ENCODE measurements at regions not wholly inside any gene's neighbourhood (a gene's known extent, or its start where the extent isn't known, plus 50 kb on each side); places are given as distances from the start of the nearest gene placed in this dataset.

DNA sequence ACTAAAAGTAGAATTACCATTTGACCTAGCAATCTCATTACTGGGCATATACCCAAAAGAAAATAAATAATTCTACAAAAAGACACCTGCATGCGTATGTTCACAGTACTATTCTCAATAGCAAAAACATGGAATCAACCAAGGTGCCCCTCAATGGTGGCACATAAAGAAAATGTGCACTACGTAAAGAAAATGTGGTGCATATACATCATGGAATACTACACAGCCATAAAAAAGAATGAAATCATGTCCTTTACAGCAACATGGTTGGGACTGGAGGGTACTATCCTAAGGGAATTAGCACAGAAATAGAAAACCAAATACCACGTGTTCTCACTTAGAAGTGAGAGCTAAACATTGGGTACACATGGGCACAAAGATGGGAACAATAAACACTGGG lies 250.7 kb upstream of the TNP1 start:
- no peaks in the 10 kb centered on the region for H3K9me3 ChIP-seq (ENCODE audit: severe bottlenecking)
- no peak overlapping the region for H3K4me3 ChIP-seq (ENCODE audit: low read depth, low read length)
- no peaks in the 10 kb centered on the region for H3K27me3 ChIP-seq (ENCODE audit: insufficient read depth, low read depth, severe bottlenecking)
- no peak overlapping the region for H3K27ac ChIP-seq
- no peaks in the 10 kb centered on the region for H3K36me3 ChIP-seq
- DNase-seq: no peak
- TF ChIP-seq, protein P1, sequence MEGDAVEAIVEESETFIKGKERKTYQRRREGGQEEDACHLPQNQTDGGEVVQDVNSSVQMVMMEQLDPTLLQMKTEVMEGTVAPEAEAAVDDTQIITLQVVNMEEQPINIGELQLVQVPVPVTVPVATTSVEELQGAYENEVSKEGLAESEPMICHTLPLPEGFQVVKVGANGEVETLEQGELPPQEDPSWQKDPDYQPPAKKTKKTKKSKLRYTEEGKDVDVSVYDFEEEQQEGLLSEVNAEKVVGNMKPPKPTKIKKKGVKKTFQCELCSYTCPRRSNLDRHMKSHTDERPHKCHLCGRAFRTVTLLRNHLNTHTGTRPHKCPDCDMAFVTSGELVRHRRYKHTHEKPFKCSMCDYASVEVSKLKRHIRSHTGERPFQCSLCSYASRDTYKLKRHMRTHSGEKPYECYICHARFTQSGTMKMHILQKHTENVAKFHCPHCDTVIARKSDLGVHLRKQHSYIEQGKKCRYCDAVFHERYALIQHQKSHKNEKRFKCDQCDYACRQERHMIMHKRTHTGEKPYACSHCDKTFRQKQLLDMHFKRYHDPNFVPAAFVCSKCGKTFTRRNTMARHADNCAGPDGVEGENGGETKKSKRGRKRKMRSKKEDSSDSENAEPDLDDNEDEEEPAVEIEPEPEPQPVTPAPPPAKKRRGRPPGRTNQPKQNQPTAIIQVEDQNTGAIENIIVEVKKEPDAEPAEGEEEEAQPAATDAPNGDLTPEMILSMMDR (IDR thresholded peaks at IDR 0.05; ENCODE audit: low read depth, low read length): no peak

DNA sequence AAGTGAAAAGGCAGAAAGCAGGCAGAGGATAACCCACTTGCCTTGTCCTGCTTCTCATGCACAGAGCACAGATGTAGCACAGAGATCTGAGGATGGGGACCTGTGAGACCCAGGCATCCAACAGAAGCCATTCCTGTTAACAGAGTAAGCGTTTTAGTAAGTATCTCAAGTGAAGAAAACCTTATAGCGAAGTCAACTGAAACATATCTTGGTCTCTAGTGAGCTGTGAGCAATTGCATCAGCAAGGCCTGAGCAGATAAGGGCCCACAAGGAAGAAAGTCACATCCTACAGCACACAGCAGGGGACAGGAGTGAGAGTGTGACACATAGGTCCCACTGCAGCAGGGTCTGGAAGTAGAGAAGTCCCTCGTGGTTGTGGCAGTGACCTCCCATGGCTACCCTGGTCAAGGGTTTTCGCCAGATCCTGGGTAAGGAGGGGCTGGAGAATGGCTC lies 248.7 kb upstream of the TNP1 start:
- Histone ChIP-seq H3K4me3 (ENCODE audit: low read depth, low read length) (no peak overlapping the region), H3K36me3 (no peaks in the 10 kb centered on the region), H3K27ac (no peak overlapping the region), H3K9me3 (ENCODE audit: severe bottlenecking) (no peaks in the 10 kb centered on the region), H3K27me3 (ENCODE audit: insufficient read depth, low read depth, severe bottlenecking) (no peaks in the 10 kb centered on the region)
- no peak for DNase-seq
- TF ChIP-seq, protein P1 (IDR thresholded peaks at IDR 0.05; ENCODE audit: low read depth, low read length): no peak

DNA sequence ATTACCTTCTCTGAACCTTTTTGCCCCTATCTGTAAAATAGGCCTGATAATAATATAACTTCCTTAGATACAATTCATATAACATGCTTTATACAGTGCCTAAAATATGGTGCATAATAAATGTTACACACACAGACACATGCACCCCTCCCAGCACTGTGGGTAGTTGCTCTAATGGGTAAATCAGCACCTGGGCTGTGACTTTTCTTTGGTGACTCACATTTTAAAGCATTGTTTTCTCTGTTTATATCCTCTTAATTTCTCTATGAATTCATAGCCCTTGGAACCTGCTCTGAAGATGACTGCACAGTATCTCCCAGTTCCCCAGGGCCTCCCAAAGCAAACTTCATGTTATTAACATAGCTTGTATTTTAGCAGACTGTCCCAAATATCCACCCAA lies 248.2 kb upstream of the TNP1 start:
- H3K27ac ChIP-seq: no peak overlapping the region
- H3K9me3 ChIP-seq (ENCODE audit: severe bottlenecking): no peaks in the 10 kb centered on the region
- TF ChIP-seq, protein P1 (IDR thresholded peaks at IDR 0.05; ENCODE audit: low read depth, low read length): no peak

DNA sequence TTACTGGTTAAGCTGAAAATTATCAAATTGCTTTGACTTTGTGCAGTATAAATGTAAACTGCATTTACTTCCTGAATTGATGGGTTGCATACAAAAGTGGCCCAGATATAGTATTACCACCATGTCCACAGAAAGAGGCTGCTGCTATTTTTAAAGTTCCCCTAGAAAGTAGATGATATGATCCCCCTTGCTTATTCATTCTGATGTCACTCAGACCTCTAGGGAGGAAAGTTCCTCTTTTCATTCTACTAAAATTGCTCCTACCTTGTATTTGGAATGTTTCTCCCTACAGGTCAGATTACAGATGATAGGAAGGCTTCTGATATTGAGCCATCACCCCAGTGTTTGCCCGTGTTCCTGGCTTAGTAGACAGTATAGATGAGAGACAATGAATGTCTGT lies 247.6 kb upstream of the TNP1 start:
- Histone ChIP-seq H3K9me3 (ENCODE audit: severe bottlenecking) (no peaks in the 10 kb centered on the region), H3K36me3 (no peaks in the 10 kb centered on the region), H3K27me3 (ENCODE audit: insufficient read depth, low read depth, severe bottlenecking) (no peaks in the 10 kb centered on the region), H3K4me3 (ENCODE audit: low read depth, low read length) (no peak overlapping the region), H3K27ac (no peak overlapping the region)
- TF ChIP-seq, protein P1 (IDR thresholded peaks at IDR 0.05; ENCODE audit: low read depth, low read length): no peak
- DNase-seq: no peak

More for the DNA sequence above, 248.2 kb upstream of the TNP1 start:
- no peaks in the 10 kb centered on the region for H3K36me3 ChIP-seq
- no peak overlapping the region for H3K4me3 ChIP-seq (ENCODE audit: low read depth, low read length)
- no peak for DNase-seq
- H3K27me3 ChIP-seq (ENCODE audit: insufficient read depth, low read depth, severe bottlenecking): no peaks in the 10 kb centered on the region

DNA sequence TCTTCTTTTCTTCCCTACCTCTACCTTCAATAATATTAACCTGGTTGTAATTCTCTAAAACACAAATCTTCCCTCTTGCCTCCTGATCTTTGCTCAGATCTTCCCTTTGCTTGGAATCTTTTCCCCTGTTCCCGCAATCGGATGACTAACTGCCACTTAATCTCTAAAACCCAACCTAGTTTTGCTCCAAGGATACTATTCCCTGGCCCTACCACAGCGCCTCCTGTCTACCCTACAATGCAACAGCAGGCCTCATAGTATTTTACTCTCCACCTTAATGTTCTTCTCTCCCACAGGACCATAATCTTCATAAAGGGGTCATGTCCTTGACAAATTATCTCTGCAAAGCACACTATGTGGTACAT lies 246.8 kb upstream of the TNP1 start:
- no peak overlapping the region for H3K27ac ChIP-seq
- peaks cover 4% of the 10 kb centered on the region for H3K9me3 ChIP-seq (ENCODE audit: severe bottlenecking)
- H3K36me3 ChIP-seq: no peaks in the 10 kb centered on the region
- no peaks in the 10 kb centered on the region for H3K27me3 ChIP-seq (ENCODE audit: insufficient read depth, low read depth, severe bottlenecking)
- DNase-seq: no peak
- no peak overlapping the region for H3K4me3 ChIP-seq (ENCODE audit: low read depth, low read length)
- TF ChIP-seq, protein P1 (IDR thresholded peaks at IDR 0.05; ENCODE audit: low read depth, low read length): peak; percentile 49

All from WERI-Rb-1 (cell line).